Vagina (tissue), 2 donors: ENCODE measurements at regions not wholly inside any gene's neighbourhood (a gene's known extent, or its start where the extent isn't known, plus 50 kb on each side); places are given as distances from the start of the nearest gene placed in this dataset.

Source experiments
- DNase-seq, 2 donors: peaks; one replicate each; pipeline ENCODE4 v3.0.0-alpha.2; 2017; ENCODE audit errors: extremely low spot score in 2 of 2
- H3K27ac ChIP-seq: fragments of 200-600 bp; sonication (generic); one replicate; pipeline ENCODE4 v1.5.1; 2019
- H3K27me3 ChIP-seq: fragments of 200-600 bp; sonication (generic); one replicate; pipeline ENCODE4 v1.5.1; 2019
- H3K36me3 ChIP-seq, 2 donors: fragments of 200-600 bp; sonication (generic); one replicate each; pipeline ENCODE4 v1.5.1; 2017 to 2019
- H3K4me1 ChIP-seq: fragments of 200-600 bp; sonication (generic); one replicate; pipeline ENCODE4 v1.5.1; 2019
- H3K4me3 ChIP-seq, 2 donors: fragments of 200-600 bp; sonication (generic); 1 replicate in 1 of 2; 2 replicates in 1 of 2; pipeline ENCODE4 v1.5.1; 2016 to 2019
- H3K9me3 ChIP-seq: fragments of 200-600 bp; sonication (generic); one replicate; pipeline ENCODE4 v1.5.1; 2019
- CTCF ChIP-seq, 3 experiments: fragments of 450-650 bp in 2 of 3; fragments of 200-600 bp in 1 of 3; sonication (generic) in 1 of 3; IDR thresholded peaks; one replicate each; pipeline ENCODE4 v1.5.1; 2017 to 2019; ENCODE audit warnings: antibody characterized with exemption in 3 of 3, mild to moderate bottlenecking in 2 of 3, moderate library complexity in 2 of 3
- POLR2A ChIP-seq, 2 donors: fragments of 450-650 bp; IDR thresholded peaks; one replicate each; pipeline ENCODE4 v1.6.1; 2017; ENCODE audit warnings: antibody characterized with exemption in 2 of 2, mild to moderate bottlenecking in 2 of 2, moderate library complexity in 2 of 2
- POLR2AphosphoS5 ChIP-seq, 2 donors: sonication (generic); formaldehyde crosslinking; IDR thresholded peaks; one replicate each; pipeline ENCODE4 v1.9.0; 2017; ENCODE audit warnings: antibody characterized with exemption in 2 of 2, mild to moderate bottlenecking in 2 of 2, low read depth in 1 of 2; ENCODE audit not compliant: insufficient read depth in 1 of 2
- intact Hi-C: fragments of 100-400 bp; cut with DNase I; formaldehyde crosslinking; loops from one replicate; pipeline ENCODE4 v1.15.1; 2023

GRCh38 chr4:159432436-159432835, 329.6 kb downstream of the RAPGEF2 start:
- Histone ChIP-seq H3K4me3 (no peak overlapping the region), H3K9me3 (no peaks in the 10 kb centered on the region), H3K27ac (no peak overlapping the region), H3K4me1 (no peaks in the 10 kb centered on the region), H3K36me3 (no peaks in the 10 kb centered on the region), H3K27me3 (no peaks in the 10 kb centered on the region)
- TF ChIP-seq POLR2A (IDR thresholded peaks at IDR 0.05), result no peak
- TF ChIP-seq POLR2AphosphoS5 (IDR thresholded peaks at IDR 0.05; ENCODE audit: insufficient read depth in 1 of 2, low read depth in 1 of 2), result no peak
- intact Hi-C loops, result loop anchor here (5.0 kb wide), 1 partner anchor 1575 kb away; no protein-coding TSS in a partner anchor
- DNase-seq, result no peak

DNA sequence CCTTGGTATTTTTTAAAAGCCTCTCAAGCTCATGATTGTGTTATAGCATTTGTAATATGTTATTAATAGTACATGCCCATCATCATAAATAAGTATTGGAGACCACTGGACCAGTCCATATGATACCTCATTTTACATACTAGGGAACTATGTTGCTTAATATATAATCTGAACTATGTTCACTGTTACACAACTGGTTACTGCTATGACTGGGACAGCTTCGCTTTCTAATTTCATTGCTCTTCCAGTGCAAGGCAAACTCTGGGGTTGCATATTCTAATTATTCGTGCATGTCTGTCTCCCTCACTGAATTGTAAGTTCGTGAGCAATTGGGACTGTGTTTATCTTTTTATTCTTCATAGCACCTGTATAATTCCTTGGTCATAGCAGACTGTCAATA, 330.5 kb downstream of the RAPGEF2 start:
- intact Hi-C loops, result loop anchor here (5.0 kb wide), 1 partner anchor 1574 kb away; no protein-coding TSS in a partner anchor
- no peaks in the 10 kb centered on the region for H3K36me3 ChIP-seq
- no peaks in the 10 kb centered on the region for H3K4me1 ChIP-seq
- H3K27ac ChIP-seq, result no peak overlapping the region
- H3K4me3 ChIP-seq, result no peak overlapping the region
- no peak for TF ChIP-seq POLR2AphosphoS5 (IDR thresholded peaks at IDR 0.05; ENCODE audit: insufficient read depth in 1 of 2, low read depth in 1 of 2)
- no peak for TF ChIP-seq POLR2A (IDR thresholded peaks at IDR 0.05)
- no peak for TF ChIP-seq CTCF (IDR thresholded peaks at IDR 0.05)
- no peaks in the 10 kb centered on the region for H3K27me3 ChIP-seq
- no peaks in the 10 kb centered on the region for H3K9me3 ChIP-seq
- no peak for DNase-seq

GRCh38 chr4:159434114-159434870, 331.4 kb downstream of the RAPGEF2 start:
- no peak for DNase-seq
- TF ChIP-seq CTCF (IDR thresholded peaks at IDR 0.05), result no peak
- no peak for TF ChIP-seq POLR2AphosphoS5 (IDR thresholded peaks at IDR 0.05; ENCODE audit: insufficient read depth in 1 of 2, low read depth in 1 of 2)
- no peak for TF ChIP-seq POLR2A (IDR thresholded peaks at IDR 0.05)
- Histone ChIP-seq H3K36me3 (no peaks in the 10 kb centered on the region), H3K27me3 (no peaks in the 10 kb centered on the region), H3K27ac (no peak overlapping the region), H3K9me3 (no peaks in the 10 kb centered on the region), H3K4me1 (no peaks in the 10 kb centered on the region), H3K4me3 (no peak overlapping the region)
- intact Hi-C loops, result loop anchor here (5.0 kb wide), 1 partner anchor 1573 kb away; no protein-coding TSS in a partner anchor

DNA sequence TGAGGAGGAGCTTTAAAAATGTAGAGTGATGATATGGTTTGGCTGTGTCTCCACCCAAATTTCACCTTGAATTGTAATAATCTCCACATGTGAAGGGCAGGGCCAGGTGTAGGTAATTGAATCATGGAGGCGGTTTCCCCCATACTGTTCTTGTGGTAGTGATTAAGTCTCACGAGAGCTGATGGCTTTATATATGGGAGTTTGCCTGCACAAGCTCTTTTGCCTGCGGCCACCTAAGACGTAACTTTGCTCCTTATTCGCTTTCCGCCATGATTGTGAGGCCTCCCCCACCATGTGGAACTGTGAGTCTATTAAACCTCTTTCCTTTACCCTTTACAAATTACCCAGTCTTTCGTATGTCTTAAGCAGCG, 332.0 kb downstream of the RAPGEF2 start:
- DNase-seq, result no peak
- H3K27me3 ChIP-seq, result no peaks in the 10 kb centered on the region
- intact Hi-C loops, result loop anchor here (5.0 kb wide), 1 partner anchor 1572 kb away; no protein-coding TSS in a partner anchor
- no peak overlapping the region for H3K27ac ChIP-seq
- no peaks in the 10 kb centered on the region for H3K9me3 ChIP-seq
- no peak for TF ChIP-seq POLR2AphosphoS5 (IDR thresholded peaks at IDR 0.05; ENCODE audit: insufficient read depth in 1 of 2, low read depth in 1 of 2)
- TF ChIP-seq POLR2A (IDR thresholded peaks at IDR 0.05), result no peak
- TF ChIP-seq CTCF (IDR thresholded peaks at IDR 0.05), result no peak
- no peaks in the 10 kb centered on the region for H3K4me1 ChIP-seq
- no peaks in the 10 kb centered on the region for H3K36me3 ChIP-seq
- H3K4me3 ChIP-seq, result no peak overlapping the region

- no peaks in the 10 kb centered on the region for H3K27me3 ChIP-seq
- H3K4me3 ChIP-seq, result no peak overlapping the region
- intact Hi-C loops, result no loop called here
- H3K9me3 ChIP-seq, result no peaks in the 10 kb centered on the region
- H3K4me1 ChIP-seq, result no peaks in the 10 kb centered on the region
- H3K27ac ChIP-seq, result no peak overlapping the region
- TF ChIP-seq POLR2AphosphoS5 (IDR thresholded peaks at IDR 0.05; ENCODE audit: insufficient read depth in 1 of 2, low read depth in 1 of 2), result no peak
- no peak for TF ChIP-seq CTCF (IDR thresholded peaks at IDR 0.05)
- TF ChIP-seq POLR2A (IDR thresholded peaks at IDR 0.05), result no peak
- DNase-seq, result no peak
- no peaks in the 10 kb centered on the region for H3K36me3 ChIP-seq
Measured at GRCh38 chr4:159435561-159436023, 332.7 kb downstream of the RAPGEF2 start.
